BLaER1 (cell line): ENCODE measurements at regions not wholly inside any gene's neighbourhood (a gene's known extent, or its start where the extent isn't known, plus 50 kb on each side); places are given as distances from the start of the nearest gene placed in this dataset.
"Not testable (repeated sequence)": the region's sequence is repeated elsewhere in the genome, so short reads cannot be mapped to it uniquely, and the experiment has no call there.

Experiments
- H3K27ac ChIP-seq: shearing (Covaris generic); formaldehyde crosslinking; 2 replicates; pipeline ENCODE4 v1.8.1; 2022
- H3K27me3 ChIP-seq: shearing (Covaris generic); formaldehyde crosslinking; 2 replicates; pipeline ENCODE4 v1.8.1; 2022
- H3K36me3 ChIP-seq: shearing (Covaris generic); formaldehyde crosslinking; 2 replicates; pipeline ENCODE4 v1.8.1; 2022
- H3K4me1 ChIP-seq: shearing (Covaris generic); formaldehyde crosslinking; 2 replicates; pipeline ENCODE4 v1.8.1; 2022
- H3K4me2 ChIP-seq: shearing (Covaris generic); formaldehyde crosslinking; 2 replicates; pipeline ENCODE4 v1.8.1; 2022
- H3K4me3 ChIP-seq: shearing (Covaris generic); formaldehyde crosslinking; 2 replicates; pipeline ENCODE4 v1.8.1; 2022
- H3K9ac ChIP-seq: shearing (Covaris generic); formaldehyde crosslinking; 2 replicates; pipeline ENCODE4 v1.8.1; 2022
- H3K9me3 ChIP-seq: shearing (Covaris generic); formaldehyde crosslinking; 2 replicates; pipeline ENCODE4 v1.8.1; 2022
- H4K20me1 ChIP-seq: shearing (Covaris generic); formaldehyde crosslinking; 2 replicates; pipeline ENCODE4 v1.8.1; 2022
- Cebpa-rat ChIP-seq: shearing (Covaris generic); IDR thresholded peaks from 2 replicates; pipeline ENCODE4 v1.8.1; 2022

DNA sequence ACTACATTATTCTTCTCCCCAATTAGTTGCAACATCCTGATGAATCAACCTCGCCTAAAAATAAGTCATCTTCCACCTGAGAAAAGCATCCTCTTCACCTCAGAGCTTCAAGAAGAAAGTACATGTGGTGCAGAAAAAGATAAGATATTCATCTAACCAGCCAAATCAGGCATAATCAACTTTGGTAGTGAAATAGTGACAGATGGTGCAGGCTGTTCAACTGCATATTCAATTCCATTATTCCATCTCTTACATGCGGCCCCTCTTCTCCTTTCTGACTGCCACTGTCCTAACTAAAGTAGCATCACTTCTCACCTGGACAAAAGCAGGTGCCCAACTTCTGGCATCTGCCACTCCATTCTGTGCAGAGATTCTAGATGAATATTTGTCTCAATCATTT, 148.4 kb upstream of the STEAP1 start:
- H3K9me3 ChIP-seq: no peaks in the 10 kb centered on the region
- no peak overlapping the region for H3K9ac ChIP-seq
- TF ChIP-seq Cebpa-rat: no peak

DNA sequence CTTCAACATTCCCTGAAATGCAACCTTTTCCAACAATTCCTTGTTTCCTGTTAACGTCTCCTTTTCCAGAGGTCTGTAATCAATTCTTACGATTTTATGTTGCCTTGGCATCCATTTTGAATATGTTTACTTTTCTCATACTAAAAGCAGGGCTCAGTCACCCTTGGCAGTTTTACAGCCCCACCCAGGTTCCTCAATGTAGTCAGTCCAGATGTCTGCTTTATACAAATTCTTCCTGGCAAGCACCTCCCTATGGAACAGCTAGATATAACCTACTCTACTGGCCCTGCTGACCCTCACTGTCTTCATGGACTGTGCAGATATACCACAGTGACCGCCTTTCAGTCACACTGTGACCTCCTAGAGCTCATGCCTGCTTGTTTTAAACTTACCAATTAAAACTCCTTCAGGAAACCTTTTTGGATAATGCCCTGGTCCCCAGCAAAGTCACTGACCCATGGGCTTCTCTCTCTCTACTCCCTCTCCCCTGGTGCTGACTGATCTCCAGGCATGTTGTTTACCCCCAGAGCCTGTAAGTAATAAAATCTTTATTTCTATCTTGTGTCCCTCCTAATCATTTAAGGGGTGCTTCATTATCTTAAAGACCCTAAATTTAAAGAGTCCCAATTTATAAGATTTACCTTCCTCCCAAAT, 147.1 kb upstream of the STEAP1 start:
- H3K9ac ChIP-seq: no peak overlapping the region
- TF ChIP-seq Cebpa-rat: no peak
- no peaks in the 10 kb centered on the region for H3K36me3 ChIP-seq
- no peak overlapping the region for H3K4me3 ChIP-seq
- no peak overlapping the region for H3K27ac ChIP-seq
- H3K4me1 ChIP-seq: no peaks in the 10 kb centered on the region
- H4K20me1 ChIP-seq: no peaks in the 10 kb centered on the region
- no peaks in the 10 kb centered on the region for H3K27me3 ChIP-seq
- H3K4me2 ChIP-seq: no peak overlapping the region
- H3K9me3 ChIP-seq: no peaks in the 10 kb centered on the region

More for the DNA sequence above, 148.4 kb upstream of the STEAP1 start:
- no peaks in the 10 kb centered on the region for H3K36me3 ChIP-seq
- H4K20me1 ChIP-seq: no peaks in the 10 kb centered on the region
- H3K27ac ChIP-seq: no peak overlapping the region
- H3K4me2 ChIP-seq: no peak overlapping the region
- no peaks in the 10 kb centered on the region for H3K27me3 ChIP-seq
- no peak overlapping the region for H3K4me3 ChIP-seq
- H3K4me1 ChIP-seq: no peaks in the 10 kb centered on the region

DNA sequence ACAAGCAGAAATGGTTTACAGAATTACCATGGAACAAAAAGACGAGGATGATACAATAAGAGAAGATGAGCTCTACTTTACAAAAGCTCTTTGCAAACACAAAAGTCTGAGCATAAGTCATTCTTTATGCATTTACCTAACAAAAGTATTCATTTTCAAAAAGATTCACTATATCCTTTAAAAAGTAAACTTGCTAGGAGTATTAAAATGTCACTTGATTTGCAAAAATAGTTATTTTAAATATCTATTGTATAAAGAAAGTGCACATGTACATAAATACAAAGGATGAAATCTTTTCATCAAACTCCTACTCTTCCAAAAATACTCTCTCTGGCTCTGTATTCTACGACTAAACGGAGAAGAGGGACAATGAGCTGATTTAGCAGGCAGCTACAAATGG, 146.4 kb upstream of the STEAP1 start:
- TF ChIP-seq Cebpa-rat: no peak
- Histone ChIP-seq H3K4me3 (no peak overlapping the region), H3K4me1 (no peaks in the 10 kb centered on the region), H3K4me2 (no peak overlapping the region), H4K20me1 (no peaks in the 10 kb centered on the region), H3K27ac (no peak overlapping the region), H3K27me3 (no peaks in the 10 kb centered on the region), H3K9me3 (no peaks in the 10 kb centered on the region), H3K9ac (no peak overlapping the region), H3K36me3 (no peaks in the 10 kb centered on the region)

DNA sequence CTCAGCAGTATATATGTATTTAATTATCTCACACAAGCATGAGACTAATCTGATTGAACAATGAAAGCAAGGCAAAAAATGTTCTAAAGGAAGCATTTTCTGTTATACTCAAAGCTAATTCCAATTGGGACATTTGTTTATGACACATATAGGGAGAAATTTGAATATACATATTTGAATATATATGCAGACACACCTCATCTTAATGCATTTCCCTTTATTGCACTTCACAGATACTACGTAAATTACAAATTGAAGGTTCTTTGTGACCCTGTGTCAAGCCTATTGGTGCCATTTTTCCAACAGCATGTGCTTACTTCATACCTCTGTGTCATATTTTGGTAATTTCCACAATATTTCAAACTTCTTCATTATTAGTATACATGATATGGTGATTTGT, 132.1 kb upstream of the STEAP1 start:
- Histone ChIP-seq H3K27ac (no peak overlapping the region), H3K9me3 (no peaks in the 10 kb centered on the region), H3K4me3 (no peak overlapping the region), H3K4me2 (no peak overlapping the region), H3K9ac (no peak overlapping the region), H3K27me3 (no peaks in the 10 kb centered on the region), H3K4me1 (no peaks in the 10 kb centered on the region), H3K36me3 (no peaks in the 10 kb centered on the region), H4K20me1 (no peaks in the 10 kb centered on the region)
- no peak for TF ChIP-seq Cebpa-rat

DNA sequence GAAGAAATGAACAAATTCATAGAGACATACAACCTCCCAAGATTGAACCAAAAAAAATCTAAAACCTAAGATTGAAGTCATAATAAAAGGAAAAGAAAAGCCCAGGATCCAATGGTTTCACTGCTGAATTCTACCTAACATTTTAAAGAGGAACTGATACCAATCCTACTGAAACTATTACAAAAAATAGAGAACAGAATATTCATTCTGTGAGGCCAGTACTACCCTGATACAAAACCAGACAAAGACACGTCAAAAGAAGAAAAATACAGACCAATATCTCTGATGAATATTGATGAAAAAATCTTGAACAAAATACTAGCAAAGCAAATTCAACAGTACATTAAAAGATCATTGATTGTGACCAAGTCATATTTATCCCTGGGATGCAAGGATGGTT, 128.5 kb upstream of the STEAP1 start:
- no peak for TF ChIP-seq Cebpa-rat
- H3K27ac ChIP-seq: no peak overlapping the region
- H3K27me3 ChIP-seq: no peaks in the 10 kb centered on the region

DNA sequence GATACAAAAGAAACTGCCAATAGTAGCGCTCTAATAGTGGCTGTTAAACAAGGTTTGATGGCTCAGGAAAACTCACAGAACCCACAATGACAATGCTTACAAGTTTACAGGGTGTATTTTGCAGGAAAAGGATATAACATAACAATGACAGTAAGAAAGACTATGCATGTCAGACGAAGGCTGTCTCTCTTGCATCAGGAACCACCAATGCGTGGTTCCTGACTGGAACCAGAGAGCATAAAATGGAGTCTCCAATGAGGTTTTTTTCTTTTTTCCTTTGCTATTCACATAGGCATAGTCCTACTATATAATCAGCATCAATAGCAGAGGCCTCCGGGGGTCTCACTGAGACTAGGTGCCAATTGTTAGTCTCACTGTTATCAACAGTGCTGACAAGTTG, 120.4 kb upstream of the STEAP1 start:
- no peak overlapping the region for H3K9ac ChIP-seq
- no peak for TF ChIP-seq Cebpa-rat
- no peaks in the 10 kb centered on the region for H3K36me3 ChIP-seq
- H3K4me1 ChIP-seq: peaks cover 16% of the 10 kb centered on the region
- peak overlapping the region; percentile 45; the same call in 1 of the 2 replicates for H3K27ac ChIP-seq
- H3K4me2 ChIP-seq: peak overlapping the region; percentile 37
- H4K20me1 ChIP-seq: no peaks in the 10 kb centered on the region
- no peaks in the 10 kb centered on the region for H3K27me3 ChIP-seq
- H3K4me3 ChIP-seq: no peak overlapping the region
- H3K9me3 ChIP-seq: no peaks in the 10 kb centered on the region

More for the DNA sequence above, 128.5 kb upstream of the STEAP1 start:
- H3K4me2 ChIP-seq: no peak overlapping the region
- H3K4me1 ChIP-seq: no peaks in the 10 kb centered on the region
- no peaks in the 10 kb centered on the region for H4K20me1 ChIP-seq
- H3K9ac ChIP-seq: no peak overlapping the region
- no peaks in the 10 kb centered on the region for H3K9me3 ChIP-seq
- H3K36me3 ChIP-seq: no peaks in the 10 kb centered on the region
- H3K4me3 ChIP-seq: no peak overlapping the region

DNA sequence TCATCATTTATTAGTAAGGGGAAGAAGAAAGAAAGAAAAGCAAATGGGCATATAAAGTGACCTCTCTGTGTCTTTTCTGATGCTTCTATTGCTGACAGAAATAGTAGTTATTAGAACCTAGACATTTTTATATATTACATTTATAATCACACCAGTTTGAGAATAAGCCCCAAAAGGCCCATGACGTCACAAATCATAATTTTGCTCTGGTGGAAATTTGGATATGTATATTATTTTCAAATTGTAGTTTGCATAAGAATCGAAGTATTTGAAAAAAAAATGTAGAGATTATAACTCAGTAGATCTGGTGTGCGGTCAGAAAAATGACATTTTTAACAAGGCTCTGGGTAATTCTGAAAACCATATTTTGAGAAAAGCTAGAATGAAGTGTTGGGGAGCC, 101.2 kb upstream of the STEAP1 start:
- peaks cover 12% of the 10 kb centered on the region; the same call in 1 of the 2 replicates for H3K9me3 ChIP-seq
- no peak overlapping the region for H3K4me3 ChIP-seq
- no peak overlapping the region for H3K9ac ChIP-seq
- H3K36me3 ChIP-seq: no peaks in the 10 kb centered on the region
- no peak for TF ChIP-seq Cebpa-rat
- H3K27ac ChIP-seq: no peak overlapping the region
- no peaks in the 10 kb centered on the region for H3K27me3 ChIP-seq
- H4K20me1 ChIP-seq: no peaks in the 10 kb centered on the region
- no peaks in the 10 kb centered on the region for H3K4me1 ChIP-seq
- no peak overlapping the region for H3K4me2 ChIP-seq

DNA sequence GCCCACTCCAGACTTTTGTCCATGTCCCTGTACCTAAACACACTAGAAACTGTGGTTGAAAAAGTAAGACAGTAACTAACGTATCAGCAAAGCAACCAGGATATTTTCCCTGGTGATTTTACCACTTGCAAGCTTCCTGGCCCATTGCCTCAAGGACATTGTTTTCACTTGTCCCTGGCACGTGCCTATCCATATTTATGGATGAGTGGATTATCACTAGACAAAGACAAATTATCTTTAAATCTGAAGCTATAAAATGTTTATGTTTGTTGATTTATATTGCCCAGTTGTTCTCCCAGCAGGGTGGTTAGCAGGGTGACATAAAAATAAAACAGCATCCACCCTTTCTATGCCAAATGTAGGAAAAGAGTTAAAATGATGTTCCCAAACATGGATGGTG, 93.2 kb upstream of the STEAP1 start:
- no peak for TF ChIP-seq Cebpa-rat

DNA sequence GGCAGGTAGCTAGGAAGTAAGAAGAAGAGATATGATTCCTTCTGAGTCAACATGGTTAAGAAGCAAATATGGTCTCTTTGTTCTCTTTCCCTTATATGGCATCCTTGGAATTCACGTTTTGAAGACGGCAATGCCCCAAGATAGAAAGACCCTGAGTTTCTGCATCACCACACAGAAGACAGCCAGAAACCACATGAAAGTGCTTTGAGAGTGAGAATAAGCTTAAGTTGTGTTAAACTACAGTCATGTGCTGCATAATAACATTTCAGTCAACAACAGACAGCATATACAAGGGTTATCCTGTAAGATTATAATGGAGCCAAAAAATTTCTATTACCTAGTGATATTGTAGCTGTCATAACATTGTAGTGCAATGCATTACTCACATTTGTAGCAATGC, 89.9 kb upstream of the STEAP1 start:
- peaks cover 8% of the 10 kb centered on the region for H3K4me1 ChIP-seq
- no peak overlapping the region for H3K9ac ChIP-seq
- no peak overlapping the region for H3K4me3 ChIP-seq
- no peak overlapping the region for H3K27ac ChIP-seq
- no peak for TF ChIP-seq Cebpa-rat
- H3K9me3 ChIP-seq: no peaks in the 10 kb centered on the region
- H3K4me2 ChIP-seq: no peak overlapping the region
- no peaks in the 10 kb centered on the region for H3K36me3 ChIP-seq
- no peaks in the 10 kb centered on the region for H4K20me1 ChIP-seq
- H3K27me3 ChIP-seq: no peaks in the 10 kb centered on the region

More for the DNA sequence above, 93.2 kb upstream of the STEAP1 start:
- H3K4me1 ChIP-seq: peaks cover 8% of the 10 kb centered on the region
- H3K27me3 ChIP-seq: no peaks in the 10 kb centered on the region
- H3K9ac ChIP-seq: no peak overlapping the region
- no peak overlapping the region for H3K27ac ChIP-seq
- no peaks in the 10 kb centered on the region for H3K36me3 ChIP-seq
- H3K4me3 ChIP-seq: no peak overlapping the region
- no peaks in the 10 kb centered on the region for H4K20me1 ChIP-seq
- no peak overlapping the region for H3K4me2 ChIP-seq
- no peaks in the 10 kb centered on the region for H3K9me3 ChIP-seq

DNA sequence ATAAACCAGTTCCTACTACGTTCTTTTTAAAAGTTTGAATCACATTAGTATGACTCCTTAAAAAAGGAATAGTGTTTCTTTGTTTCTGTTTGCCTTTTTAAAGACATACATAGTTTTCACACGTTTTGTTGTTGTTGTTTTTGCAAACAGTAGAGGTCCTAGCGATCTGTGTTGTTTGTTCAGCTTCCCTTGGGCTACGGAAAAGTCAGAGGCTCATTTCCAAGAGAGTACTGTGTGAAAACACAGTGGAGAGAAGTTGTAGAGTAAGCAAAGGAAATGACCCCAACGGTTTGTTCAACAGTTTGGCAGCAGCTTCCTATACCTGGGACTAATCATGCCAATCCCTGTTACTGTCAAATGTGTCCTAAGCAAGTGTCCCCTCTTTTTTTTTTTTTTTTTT, 87.1 kb upstream of the STEAP1 start:
- no peak overlapping the region for H3K9ac ChIP-seq
- no peaks in the 10 kb centered on the region for H3K9me3 ChIP-seq
- no peaks in the 10 kb centered on the region for H3K36me3 ChIP-seq
- H3K27ac ChIP-seq: no peak overlapping the region
- TF ChIP-seq Cebpa-rat: no peak
- no peaks in the 10 kb centered on the region for H3K27me3 ChIP-seq
- H3K4me1 ChIP-seq: peaks cover 8% of the 10 kb centered on the region
- H3K4me3 ChIP-seq: no peak overlapping the region
- no peak overlapping the region for H3K4me2 ChIP-seq
- H4K20me1 ChIP-seq: no peaks in the 10 kb centered on the region

DNA sequence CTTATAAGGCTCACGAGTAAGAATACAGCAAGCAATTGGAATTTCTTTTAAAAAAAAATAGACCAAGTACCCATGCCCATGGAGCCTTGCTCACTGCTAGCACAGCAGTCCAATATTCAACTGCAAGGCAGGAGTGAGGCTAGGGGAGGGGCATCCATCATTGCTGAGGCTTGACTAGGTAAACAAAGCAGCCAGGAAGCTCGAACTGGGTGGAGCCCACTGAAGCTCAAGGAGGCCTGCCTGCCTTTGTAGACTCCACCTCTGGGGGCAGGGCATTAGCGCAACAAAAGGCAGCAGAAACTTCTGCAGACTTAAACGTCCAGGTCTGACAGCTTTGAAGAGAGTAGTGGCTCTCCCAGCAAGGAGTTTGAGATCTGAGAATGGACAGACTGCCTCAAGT, 84.0 kb upstream of the STEAP1 start:
- H3K9me3 ChIP-seq, H3K4me2 ChIP-seq, H3K4me3 ChIP-seq, H3K36me3 ChIP-seq, H4K20me1 ChIP-seq, H3K4me1 ChIP-seq, H3K9ac ChIP-seq, H3K27ac ChIP-seq, H3K27me3 ChIP-seq: not testable (repeated sequence)
